Medulla oblongata (tissue), 1 donor: ENCODE measurements at regions not wholly inside any gene's neighbourhood (a gene's known extent, or its start where the extent isn't known, plus 50 kb on each side); places are given as distances from the start of the nearest gene placed in this dataset.

Source experiments
- DNase-seq: peaks from one replicate; pipeline ENCODE4 v3.0.0-alpha.2; 2015; ENCODE audit errors: extremely low spot score

GRCh38 chr5:5638211-5638610 lies 215.7 kb downstream of the ICE1 start:
- DNase-seq = no peak

- no peak for DNase-seq
Observed at GRCh38 chr5:5637173-5637572, 214.7 kb downstream of the ICE1 start.

GRCh38 chr5:5634817-5635216 lies 212.3 kb downstream of the ICE1 start:
- no peak for DNase-seq

- no peak for DNase-seq
Observed at GRCh38 chr5:5633579-5633978, 211.1 kb downstream of the ICE1 start.

- no peak for DNase-seq
Observed at GRCh38 chr5:5632678-5633077, 210.2 kb downstream of the ICE1 start.

- DNase-seq = no peak
Observed at GRCh38 chr5:5629607-5629978, 207.1 kb downstream of the ICE1 start.

- DNase-seq = no peak
Observed at GRCh38 chr5:5628866-5629606, 206.6 kb downstream of the ICE1 start.

- DNase-seq = no peak
Observed at GRCh38 chr5:5626412-5626811, 203.9 kb downstream of the ICE1 start.

- DNase-seq = no peak
Observed at GRCh38 chr5:5625491-5625890, 203.0 kb downstream of the ICE1 start.

GRCh38 chr5:5623397-5623796 lies 200.9 kb downstream of the ICE1 start:
- no peak for DNase-seq

GRCh38 chr5:5622806-5623205 lies 200.3 kb downstream of the ICE1 start:
- DNase-seq = no peak

- DNase-seq = no peak
Observed at GRCh38 chr5:5619546-5619945, 197.1 kb downstream of the ICE1 start.

GRCh38 chr5:5617024-5617423 lies 194.5 kb downstream of the ICE1 start:
- no peak for DNase-seq

GRCh38 chr5:5616247-5616895 lies 193.9 kb downstream of the ICE1 start:
- DNase-seq = no peak

- DNase-seq = no peak
Observed at GRCh38 chr5:5615569-5615968, 193.1 kb downstream of the ICE1 start.

- DNase-seq = no peak
Observed at GRCh38 chr5:5613261-5613990, 190.9 kb downstream of the ICE1 start.

GRCh38 chr5:5612096-5612495 lies 189.6 kb downstream of the ICE1 start:
- no peak for DNase-seq

GRCh38 chr5:5609935-5610334 lies 187.5 kb downstream of the ICE1 start:
- DNase-seq = no peak

- no peak for DNase-seq
Observed at GRCh38 chr5:5605170-5605764, 182.8 kb downstream of the ICE1 start.

- no peak for DNase-seq
Observed at GRCh38 chr5:5602554-5602953, 180.1 kb downstream of the ICE1 start.

- DNase-seq = no peak
Observed at GRCh38 chr5:5598547-5599113, 176.2 kb downstream of the ICE1 start.

GRCh38 chr5:5593391-5593790 lies 170.9 kb downstream of the ICE1 start:
- DNase-seq = no peak
